GM23338 (cell line): ENCODE measurements at regions not wholly inside any gene's neighbourhood (a gene's known extent, or its start where the extent isn't known, plus 50 kb on each side); places are given as distances from the start of the nearest gene placed in this dataset.

Source experiments
- ATAC-seq: fragments of 200-7000 bp; cut with Tn5 transposase; 3 replicates; pipeline ENCODE4 v1.9.1; 2020
- DNase-seq: peaks from one replicate; pipeline ENCODE4 v3.0.0-alpha.2; 2015; ENCODE audit warnings: low spot score
- H2AFZ ChIP-seq: fragments of 200-600 bp; sonication (generic); 2 replicates; pipeline ENCODE4 v1.8.0; 2016; ENCODE audit warnings: antibody characterized with exemption, mild to moderate bottlenecking, moderate library complexity
- H3F3A ChIP-seq: fragments of 200-600 bp; sonication (generic); replicated peaks from 2 replicates; pipeline ENCODE4 v1.8.0; 2017; ENCODE audit warnings: antibody characterized with exemption, mixed run types, low read depth
- H3K27ac ChIP-seq: fragments of 200-600 bp; sonication (generic); 2 replicates; pipeline ENCODE4 v1.6.1; 2016; ENCODE audit warnings: low read depth
- H3K27me3 ChIP-seq: fragments of 200-600 bp; sonication (generic); 2 replicates; pipeline ENCODE4 v1.8.0; 2016; ENCODE audit warnings: mild to moderate bottlenecking, mixed run types, moderate library complexity; ENCODE audit not compliant: insufficient read depth
- H3K36me3 ChIP-seq: fragments of 200-600 bp; sonication (generic); 2 replicates; pipeline ENCODE4 v1.8.0; 2016; ENCODE audit warnings: mild to moderate bottlenecking; ENCODE audit not compliant: insufficient read depth
- H3K4me1 ChIP-seq: fragments of 200-600 bp; sonication (generic); 2 replicates; pipeline ENCODE4 v1.8.0; 2016; ENCODE audit warnings: mild to moderate bottlenecking, moderate library complexity; ENCODE audit not compliant: insufficient read depth
- H3K4me2 ChIP-seq: fragments of 200-600 bp; sonication (generic); 2 replicates; pipeline ENCODE4 v1.7.1; 2017; ENCODE audit warnings: mixed run types
- H3K4me3 ChIP-seq: fragments of 200-600 bp; sonication (generic); 2 replicates; pipeline ENCODE4 v1.6.1; 2016; ENCODE audit warnings: mixed run types
- H3K79me2 ChIP-seq: fragments of 200-600 bp; sonication (generic); replicated peaks from 2 replicates; pipeline ENCODE4 v1.8.0; 2017; ENCODE audit warnings: mild to moderate bottlenecking; ENCODE audit not compliant: insufficient read depth
- H3K9me2 ChIP-seq: fragments of 200-600 bp; sonication (generic); 2 replicates; pipeline ENCODE4 v1.8.0; 2017; ENCODE audit not compliant: insufficient read depth
- H4K20me1 ChIP-seq: fragments of 200-600 bp; sonication (generic); replicated peaks from 2 replicates; pipeline ENCODE4 v1.8.0; 2017; ENCODE audit warnings: mild to moderate bottlenecking; ENCODE audit not compliant: insufficient read depth
- H3K27ac Mint-ChIP-seq: 2 replicates; pipeline ENCODE4 v1.8.0; 2020; ENCODE audit warnings: inconsistent platforms, mild to moderate bottlenecking, moderate library complexity, mixed read lengths
- H3K27me3 Mint-ChIP-seq: 3 replicates; pipeline ENCODE4 v1.8.0; 2022; ENCODE audit warnings: low read depth, mild to moderate bottlenecking, moderate library complexity, mixed read lengths, inconsistent platforms; ENCODE audit not compliant: insufficient read depth, poor library complexity
- H3K36me3 Mint-ChIP-seq: 3 replicates; pipeline ENCODE4 v1.8.0; 2021; ENCODE audit warnings: low read depth, mild to moderate bottlenecking, inconsistent platforms, moderate library complexity, mixed read lengths
- H3K4me1 Mint-ChIP-seq: 3 replicates; pipeline ENCODE4 v1.8.0; 2020; ENCODE audit warnings: mild to moderate bottlenecking, inconsistent platforms, mixed read lengths
- H3K4me3 Mint-ChIP-seq: 3 replicates; pipeline ENCODE4 v1.8.0; 2021; ENCODE audit warnings: moderate library complexity, mild to moderate bottlenecking, inconsistent platforms, mixed read lengths
- H3K9me3 Mint-ChIP-seq: 3 replicates; pipeline ENCODE4 v1.8.0; 2020; ENCODE audit warnings: moderate library complexity, mild to moderate bottlenecking, inconsistent platforms, mixed read lengths
- CREB1 ChIP-seq: fragments of 250-450 bp; sonication (Bioruptor Pico); IDR thresholded peaks from 2 replicates; pipeline ENCODE4 v1.5.0; 2020; ENCODE audit warnings: low read depth, mild to moderate bottlenecking, moderate library complexity
- EZH2 ChIP-seq: fragments of 200-600 bp; sonication (generic); IDR thresholded peaks from one replicate; pipeline ENCODE4 v1.8.0; 2017; ENCODE audit warnings: antibody characterized with exemption, mild to moderate bottlenecking, low read depth; ENCODE audit not compliant: unreplicated experiment
- EZH2phosphoT487 ChIP-seq: fragments of 200-600 bp; sonication (generic); IDR thresholded peaks from one replicate; pipeline ENCODE4 v1.8.1; 2018; ENCODE audit warnings: antibody characterized with exemption; ENCODE audit not compliant: unreplicated experiment
- JUNB ChIP-seq: IDR thresholded peaks from one replicate; pipeline ENCODE4 v1.6.1; 2016; ENCODE audit warnings: antibody characterized with exemption; ENCODE audit not compliant: unreplicated experiment
- NANOG ChIP-seq: IDR thresholded peaks from 2 replicates; pipeline ENCODE4 v1.6.1; 2016; ENCODE audit warnings: antibody characterized with exemption, borderline replicate concordance
- POLR2AphosphoS5 ChIP-seq: IDR thresholded peaks from 2 replicates; pipeline ENCODE4 v1.6.1; 2016; ENCODE audit warnings: antibody characterized with exemption, low read depth
- STAT1 ChIP-seq: IDR thresholded peaks from one replicate; pipeline ENCODE4 v1.6.1; 2016; ENCODE audit warnings: antibody characterized with exemption; ENCODE audit not compliant: unreplicated experiment
- ZNF114 ChIP-seq: fragments of 250-450 bp; sonication (Bioruptor Pico); IDR thresholded peaks from 2 replicates; pipeline ENCODE4 v1.5.0; 2020; ENCODE audit warnings: mild to moderate bottlenecking, moderate library complexity
- ZNF331 ChIP-seq: fragments of 250-450 bp; sonication (Bioruptor Pico); IDR thresholded peaks from 2 replicates; pipeline ENCODE4 v1.5.0; 2020; ENCODE audit warnings: low read depth, mild to moderate bottlenecking, moderate library complexity
- TF ChIP-seq, protein P1 (sequence below), 2 experiments: fragments of 200-600 bp in 1 of 2; sonication (generic) in 1 of 2; conservative IDR thresholded peaks; 2 replicates each; pipeline versions ENCODE4 v1.5.1 to v1.6.1; 2016 to 2017; ENCODE audit warnings: antibody characterized with exemption in 2 of 2, low read depth in 2 of 2, mild to moderate bottlenecking in 2 of 2, moderate library complexity in 1 of 2
- TF ChIP-seq, protein P2 (sequence below): IDR thresholded peaks from one replicate; pipeline ENCODE4 v1.6.1; 2018; ENCODE audit warnings: antibody characterized with exemption; ENCODE audit not compliant: unreplicated experiment
- TF ChIP-seq, protein P3 (sequence below): fragments of 250-450 bp; sonication (Bioruptor Pico); IDR thresholded peaks from 2 replicates; pipeline ENCODE4 v1.5.0; 2020; ENCODE audit warnings: mild to moderate bottlenecking, moderate library complexity
- TF ChIP-seq, protein P4 (sequence below): IDR thresholded peaks from 2 replicates; pipeline ENCODE4 v1.6.1; 2016; ENCODE audit warnings: antibody characterized with exemption

DNA sequence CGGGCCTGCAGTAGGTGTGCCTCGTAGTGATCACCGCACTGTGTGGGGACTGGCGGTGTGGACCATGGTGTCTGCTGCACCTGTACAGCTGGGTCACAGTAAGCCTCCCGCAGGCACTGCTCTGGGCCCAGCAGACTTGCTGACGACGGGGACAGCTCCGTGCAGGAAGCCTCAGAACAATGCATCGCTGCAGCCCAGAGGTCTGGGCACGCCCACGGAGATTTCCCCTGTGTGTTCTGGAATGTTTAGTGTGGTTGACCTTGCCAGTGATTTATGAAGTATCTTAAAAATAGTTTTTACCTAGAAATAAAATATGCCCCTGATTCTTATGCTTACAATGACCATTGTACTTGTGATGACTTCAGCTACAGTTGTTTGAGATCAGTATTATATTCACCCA, 59.1 kb upstream of the ZNF32 start:
- no peak overlapping the region for H3K27ac Mint-ChIP-seq
- no peak overlapping the region for H3K4me2 ChIP-seq

More for the DNA sequence above, 59.1 kb upstream of the ZNF32 start:
- ATAC-seq (peak; percentile 55; the same call in 2 of the 3 replicates), DNase-seq (no peak)
- Histone ChIP-seq H3K9me2 (no peaks in the 10 kb centered on the region), H3K4me1 (no peaks in the 10 kb centered on the region), H3K27me3 (no peaks in the 10 kb centered on the region), H3F3A (no peaks in the 10 kb centered on the region), H3K79me2 (no peaks in the 10 kb centered on the region), H2AFZ (0 out of 2 replicates have a peak overlapping the region, but pooled peaks have one; percentile 63), H4K20me1 (no peaks in the 10 kb centered on the region), H3K36me3 (no peaks in the 10 kb centered on the region), H3K4me3 (no peak overlapping the region), H3K27ac (no peak overlapping the region)
- TF ChIP-seq, protein P1, sequence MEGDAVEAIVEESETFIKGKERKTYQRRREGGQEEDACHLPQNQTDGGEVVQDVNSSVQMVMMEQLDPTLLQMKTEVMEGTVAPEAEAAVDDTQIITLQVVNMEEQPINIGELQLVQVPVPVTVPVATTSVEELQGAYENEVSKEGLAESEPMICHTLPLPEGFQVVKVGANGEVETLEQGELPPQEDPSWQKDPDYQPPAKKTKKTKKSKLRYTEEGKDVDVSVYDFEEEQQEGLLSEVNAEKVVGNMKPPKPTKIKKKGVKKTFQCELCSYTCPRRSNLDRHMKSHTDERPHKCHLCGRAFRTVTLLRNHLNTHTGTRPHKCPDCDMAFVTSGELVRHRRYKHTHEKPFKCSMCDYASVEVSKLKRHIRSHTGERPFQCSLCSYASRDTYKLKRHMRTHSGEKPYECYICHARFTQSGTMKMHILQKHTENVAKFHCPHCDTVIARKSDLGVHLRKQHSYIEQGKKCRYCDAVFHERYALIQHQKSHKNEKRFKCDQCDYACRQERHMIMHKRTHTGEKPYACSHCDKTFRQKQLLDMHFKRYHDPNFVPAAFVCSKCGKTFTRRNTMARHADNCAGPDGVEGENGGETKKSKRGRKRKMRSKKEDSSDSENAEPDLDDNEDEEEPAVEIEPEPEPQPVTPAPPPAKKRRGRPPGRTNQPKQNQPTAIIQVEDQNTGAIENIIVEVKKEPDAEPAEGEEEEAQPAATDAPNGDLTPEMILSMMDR (conservative IDR thresholded peaks at IDR 0.05; ENCODE audit: low read depth in 2 of 2) = no peak
- TF ChIP-seq, protein P2, sequence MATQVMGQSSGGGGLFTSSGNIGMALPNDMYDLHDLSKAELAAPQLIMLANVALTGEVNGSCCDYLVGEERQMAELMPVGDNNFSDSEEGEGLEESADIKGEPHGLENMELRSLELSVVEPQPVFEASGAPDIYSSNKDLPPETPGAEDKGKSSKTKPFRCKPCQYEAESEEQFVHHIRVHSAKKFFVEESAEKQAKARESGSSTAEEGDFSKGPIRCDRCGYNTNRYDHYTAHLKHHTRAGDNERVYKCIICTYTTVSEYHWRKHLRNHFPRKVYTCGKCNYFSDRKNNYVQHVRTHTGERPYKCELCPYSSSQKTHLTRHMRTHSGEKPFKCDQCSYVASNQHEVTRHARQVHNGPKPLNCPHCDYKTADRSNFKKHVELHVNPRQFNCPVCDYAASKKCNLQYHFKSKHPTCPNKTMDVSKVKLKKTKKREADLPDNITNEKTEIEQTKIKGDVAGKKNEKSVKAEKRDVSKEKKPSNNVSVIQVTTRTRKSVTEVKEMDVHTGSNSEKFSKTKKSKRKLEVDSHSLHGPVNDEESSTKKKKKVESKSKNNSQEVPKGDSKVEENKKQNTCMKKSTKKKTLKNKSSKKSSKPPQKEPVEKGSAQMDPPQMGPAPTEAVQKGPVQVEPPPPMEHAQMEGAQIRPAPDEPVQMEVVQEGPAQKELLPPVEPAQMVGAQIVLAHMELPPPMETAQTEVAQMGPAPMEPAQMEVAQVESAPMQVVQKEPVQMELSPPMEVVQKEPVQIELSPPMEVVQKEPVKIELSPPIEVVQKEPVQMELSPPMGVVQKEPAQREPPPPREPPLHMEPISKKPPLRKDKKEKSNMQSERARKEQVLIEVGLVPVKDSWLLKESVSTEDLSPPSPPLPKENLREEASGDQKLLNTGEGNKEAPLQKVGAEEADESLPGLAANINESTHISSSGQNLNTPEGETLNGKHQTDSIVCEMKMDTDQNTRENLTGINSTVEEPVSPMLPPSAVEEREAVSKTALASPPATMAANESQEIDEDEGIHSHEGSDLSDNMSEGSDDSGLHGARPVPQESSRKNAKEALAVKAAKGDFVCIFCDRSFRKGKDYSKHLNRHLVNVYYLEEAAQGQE = no peak
- TF ChIP-seq ZNF114 (CRISPR knock-in tag) (no peak), ZNF331 (CRISPR knock-in tag) (no peak), NANOG (no peak), JUNB (no peak), STAT1 (no peak), POLR2AphosphoS5 (no peak), CREB1 (CRISPR knock-in tag) (no peak), EZH2phosphoT487 (no peak), EZH2 (no peak)
- TF ChIP-seq, protein P3, sequence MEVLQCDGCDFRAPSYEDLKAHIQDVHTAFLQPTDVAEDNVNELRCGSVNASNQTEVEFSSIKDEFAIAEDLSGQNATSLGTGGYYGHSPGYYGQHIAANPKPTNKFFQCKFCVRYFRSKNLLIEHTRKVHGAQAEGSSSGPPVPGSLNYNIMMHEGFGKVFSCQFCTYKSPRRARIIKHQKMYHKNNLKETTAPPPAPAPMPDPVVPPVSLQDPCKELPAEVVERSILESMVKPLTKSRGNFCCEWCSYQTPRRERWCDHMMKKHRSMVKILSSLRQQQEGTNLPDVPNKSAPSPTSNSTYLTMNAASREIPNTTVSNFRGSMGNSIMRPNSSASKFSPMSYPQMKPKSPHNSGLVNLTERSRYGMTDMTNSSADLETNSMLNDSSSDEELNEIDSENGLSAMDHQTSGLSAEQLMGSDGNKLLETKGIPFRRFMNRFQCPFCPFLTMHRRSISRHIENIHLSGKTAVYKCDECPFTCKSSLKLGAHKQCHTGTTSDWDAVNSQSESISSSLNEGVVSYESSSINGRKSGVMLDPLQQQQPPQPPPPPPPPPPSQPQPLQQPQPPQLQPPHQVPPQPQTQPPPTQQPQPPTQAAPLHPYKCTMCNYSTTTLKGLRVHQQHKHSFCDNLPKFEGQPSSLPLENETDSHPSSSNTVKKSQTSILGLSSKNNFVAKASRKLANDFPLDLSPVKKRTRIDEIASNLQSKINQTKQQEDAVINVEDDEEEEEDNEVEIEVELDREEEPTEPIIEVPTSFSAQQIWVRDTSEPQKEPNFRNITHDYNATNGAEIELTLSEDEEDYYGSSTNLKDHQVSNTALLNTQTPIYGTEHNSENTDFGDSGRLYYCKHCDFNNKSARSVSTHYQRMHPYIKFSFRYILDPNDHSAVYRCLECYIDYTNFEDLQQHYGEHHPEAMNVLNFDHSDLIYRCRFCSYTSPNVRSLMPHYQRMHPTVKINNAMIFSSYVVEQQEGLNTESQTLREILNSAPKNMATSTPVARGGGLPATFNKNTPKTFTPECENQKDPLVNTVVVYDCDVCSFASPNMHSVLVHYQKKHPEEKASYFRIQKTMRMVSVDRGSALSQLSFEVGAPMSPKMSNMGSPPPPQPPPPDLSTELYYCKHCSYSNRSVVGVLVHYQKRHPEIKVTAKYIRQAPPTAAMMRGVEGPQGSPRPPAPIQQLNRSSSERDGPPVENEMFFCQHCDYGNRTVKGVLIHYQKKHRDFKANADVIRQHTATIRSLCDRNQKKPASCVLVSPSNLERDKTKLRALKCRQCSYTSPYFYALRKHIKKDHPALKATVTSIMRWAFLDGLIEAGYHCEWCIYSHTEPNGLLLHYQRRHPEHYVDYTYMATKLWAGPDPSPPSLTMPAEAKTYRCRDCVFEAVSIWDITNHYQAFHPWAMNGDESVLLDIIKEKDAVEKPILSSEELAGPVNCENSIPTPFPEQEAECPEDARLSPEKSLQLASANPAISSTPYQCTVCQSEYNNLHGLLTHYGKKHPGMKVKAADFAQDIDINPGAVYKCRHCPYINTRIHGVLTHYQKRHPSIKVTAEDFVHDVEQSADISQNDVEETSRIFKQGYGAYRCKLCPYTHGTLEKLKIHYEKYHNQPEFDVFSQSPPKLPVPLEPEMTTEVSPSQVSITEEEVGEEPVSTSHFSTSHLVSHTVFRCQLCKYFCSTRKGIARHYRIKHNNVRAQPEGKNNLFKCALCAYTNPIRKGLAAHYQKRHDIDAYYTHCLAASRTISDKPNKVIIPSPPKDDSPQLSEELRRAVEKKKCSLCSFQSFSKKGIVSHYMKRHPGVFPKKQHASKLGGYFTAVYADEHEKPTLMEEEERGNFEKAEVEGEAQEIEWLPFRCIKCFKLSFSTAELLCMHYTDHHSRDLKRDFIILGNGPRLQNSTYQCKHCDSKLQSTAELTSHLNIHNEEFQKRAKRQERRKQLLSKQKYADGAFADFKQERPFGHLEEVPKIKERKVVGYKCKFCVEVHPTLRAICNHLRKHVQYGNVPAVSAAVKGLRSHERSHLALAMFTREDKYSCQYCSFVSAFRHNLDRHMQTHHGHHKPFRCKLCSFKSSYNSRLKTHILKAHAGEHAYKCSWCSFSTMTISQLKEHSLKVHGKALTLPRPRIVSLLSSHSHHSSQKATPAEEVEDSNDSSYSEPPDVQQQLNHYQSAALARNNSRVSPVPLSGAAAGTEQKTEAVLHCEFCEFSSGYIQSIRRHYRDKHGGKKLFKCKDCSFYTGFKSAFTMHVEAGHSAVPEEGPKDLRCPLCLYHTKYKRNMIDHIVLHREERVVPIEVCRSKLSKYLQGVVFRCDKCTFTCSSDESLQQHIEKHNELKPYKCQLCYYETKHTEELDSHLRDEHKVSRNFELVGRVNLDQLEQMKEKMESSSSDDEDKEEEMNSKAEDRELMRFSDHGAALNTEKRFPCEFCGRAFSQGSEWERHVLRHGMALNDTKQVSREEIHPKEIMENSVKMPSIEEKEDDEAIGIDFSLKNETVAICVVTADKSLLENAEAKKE = no peak
- TF ChIP-seq, protein P4, sequence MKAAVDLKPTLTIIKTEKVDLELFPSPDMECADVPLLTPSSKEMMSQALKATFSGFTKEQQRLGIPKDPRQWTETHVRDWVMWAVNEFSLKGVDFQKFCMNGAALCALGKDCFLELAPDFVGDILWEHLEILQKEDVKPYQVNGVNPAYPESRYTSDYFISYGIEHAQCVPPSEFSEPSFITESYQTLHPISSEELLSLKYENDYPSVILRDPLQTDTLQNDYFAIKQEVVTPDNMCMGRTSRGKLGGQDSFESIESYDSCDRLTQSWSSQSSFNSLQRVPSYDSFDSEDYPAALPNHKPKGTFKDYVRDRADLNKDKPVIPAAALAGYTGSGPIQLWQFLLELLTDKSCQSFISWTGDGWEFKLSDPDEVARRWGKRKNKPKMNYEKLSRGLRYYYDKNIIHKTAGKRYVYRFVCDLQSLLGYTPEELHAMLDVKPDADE = no peak
- Mint-ChIP-seq H3K36me3 (no peaks in the 10 kb centered on the region), H3K9me3 (no peaks in the 10 kb centered on the region), H3K4me3 (no peak overlapping the region), H3K4me1 (no peaks in the 10 kb centered on the region), H3K27me3 (peaks cover 2% of the 10 kb centered on the region)
